Stimulated activated naive CD4-positive, alpha-beta T cell (primary cell): ENCODE measurements at regions not wholly inside any gene's neighbourhood (a gene's known extent, or its start where the extent isn't known, plus 50 kb on each side); places are given as distances from the start of the nearest gene placed in this dataset.
"Not testable (repeated sequence)": the region's sequence is repeated elsewhere in the genome, so short reads cannot be mapped to it uniquely, and the experiment has no call there.

Experiments
- DNase-seq, 6 experiments: peaks; one replicate each; lab custom pipeline; 2025; lab: John Stamatoyannopoulos, UW

DNA sequence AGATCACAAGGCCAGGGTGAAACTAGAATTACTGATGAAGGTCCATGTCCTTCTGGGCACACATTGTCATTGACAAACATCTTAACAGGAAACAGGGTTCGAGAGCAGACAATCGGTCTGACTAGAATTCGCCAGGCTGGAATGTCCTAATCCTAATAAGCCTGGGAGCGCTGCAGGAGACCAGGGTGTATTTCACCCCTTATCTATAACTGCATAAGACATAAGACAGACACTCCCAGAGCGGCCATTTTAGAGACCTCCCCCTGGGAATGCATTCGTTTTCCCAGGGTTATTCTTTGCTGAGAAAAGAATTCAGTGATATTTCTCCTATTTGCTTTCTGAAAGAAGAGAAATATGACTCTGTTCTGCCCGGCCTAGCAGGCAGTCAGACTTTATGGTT is 1112.9 kb upstream of the TENM3 start:
- not testable (repeated sequence) for DNase-seq

DNA sequence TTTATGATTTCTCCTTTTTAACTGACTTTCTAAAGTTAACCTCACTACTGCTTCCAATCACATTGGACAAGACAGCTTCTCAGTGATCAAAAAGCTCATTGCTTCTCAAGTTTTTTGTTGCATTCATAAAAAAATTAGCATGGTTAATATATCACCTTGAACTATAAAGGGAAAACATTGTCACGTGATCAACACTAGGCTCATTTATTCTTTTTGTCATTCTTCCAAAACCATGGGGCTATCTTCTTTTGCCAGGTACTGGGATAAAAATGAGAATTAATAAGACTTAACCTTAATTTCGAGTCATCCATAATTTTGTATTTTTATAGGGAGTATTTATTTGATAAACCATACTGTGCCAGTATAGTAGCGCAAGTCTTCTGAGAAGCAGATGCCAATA is 1105.9 kb upstream of the TENM3 start:
- no peak for DNase-seq

DNA sequence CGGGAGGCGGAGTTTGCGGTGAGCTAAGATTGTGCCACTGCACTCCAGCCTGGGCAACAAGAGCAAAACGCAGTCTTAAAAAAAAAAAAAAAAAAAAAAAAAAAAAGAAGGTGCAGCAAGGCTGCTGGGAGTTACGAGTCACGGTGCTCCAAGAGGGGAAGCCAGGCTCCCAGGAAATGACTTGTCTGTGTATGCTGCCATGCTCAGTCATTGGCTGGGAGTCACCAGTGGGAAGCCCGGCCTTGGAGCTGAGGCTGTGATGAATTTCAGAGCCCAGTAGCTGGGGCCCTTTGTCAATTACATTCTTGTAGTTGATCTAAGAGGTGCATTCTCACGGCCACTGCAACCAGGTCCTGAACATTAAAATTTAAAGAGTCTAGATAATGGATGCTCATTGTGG is 1105.1 kb upstream of the TENM3 start:
- DNase-seq: no peak

DNA sequence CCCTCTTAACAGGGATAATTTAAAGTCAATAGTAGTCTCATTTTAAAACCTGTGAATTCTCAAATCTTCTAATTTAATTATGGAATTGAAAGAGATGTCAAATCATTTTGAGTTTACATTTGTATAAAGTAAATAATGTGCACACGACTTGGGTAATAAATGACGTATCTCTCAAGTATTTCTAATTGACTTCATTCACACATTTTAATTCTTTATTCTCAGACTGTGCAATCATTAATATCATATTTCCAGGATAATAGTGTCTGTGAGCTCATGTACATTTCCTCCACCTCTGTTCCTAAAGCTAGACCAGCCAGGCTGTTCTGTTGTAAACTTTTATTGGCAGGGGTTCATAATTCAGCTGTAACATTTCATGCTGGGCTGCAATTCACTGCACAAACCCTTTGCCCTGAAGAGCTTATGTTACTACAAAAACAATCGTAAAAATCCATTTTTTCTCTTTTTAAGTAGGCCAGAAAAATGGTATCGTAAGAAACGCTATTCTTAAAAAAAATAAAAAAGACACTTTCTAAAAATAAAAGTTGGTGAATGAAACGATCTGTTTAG is 1103.1 kb upstream of the TENM3 start:
- no peak for DNase-seq

DNA sequence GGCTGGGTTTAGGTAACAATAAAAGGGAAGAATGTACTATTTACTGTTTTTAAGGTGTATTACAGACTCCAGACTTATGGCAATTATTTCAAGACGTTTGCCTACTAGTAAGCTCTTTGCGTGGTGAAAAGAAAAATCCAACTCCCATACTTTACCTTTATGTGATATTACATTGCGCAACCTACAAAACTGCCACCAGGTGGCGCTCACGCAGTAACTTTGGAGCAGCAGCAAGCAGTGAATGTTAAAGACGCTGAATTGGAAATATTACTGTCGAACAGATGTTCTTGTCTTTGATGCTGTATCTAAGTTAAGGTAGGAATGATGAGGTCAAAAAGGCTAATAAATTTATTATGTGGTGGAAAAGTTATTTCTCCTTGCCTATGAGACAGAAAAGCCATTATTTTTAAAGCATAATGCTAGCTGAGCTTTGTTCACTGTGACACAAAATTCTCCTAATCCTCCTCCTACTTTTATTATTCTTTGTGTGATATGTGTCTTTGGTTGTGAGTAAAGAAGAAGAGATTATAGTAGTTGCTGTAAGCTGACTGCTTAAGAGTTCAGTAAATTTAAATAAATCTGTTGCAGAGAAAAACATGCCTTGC is 1099.8 kb upstream of the TENM3 start:
- DNase-seq: peak; percentile 6 to 50 (median 38)

DNA sequence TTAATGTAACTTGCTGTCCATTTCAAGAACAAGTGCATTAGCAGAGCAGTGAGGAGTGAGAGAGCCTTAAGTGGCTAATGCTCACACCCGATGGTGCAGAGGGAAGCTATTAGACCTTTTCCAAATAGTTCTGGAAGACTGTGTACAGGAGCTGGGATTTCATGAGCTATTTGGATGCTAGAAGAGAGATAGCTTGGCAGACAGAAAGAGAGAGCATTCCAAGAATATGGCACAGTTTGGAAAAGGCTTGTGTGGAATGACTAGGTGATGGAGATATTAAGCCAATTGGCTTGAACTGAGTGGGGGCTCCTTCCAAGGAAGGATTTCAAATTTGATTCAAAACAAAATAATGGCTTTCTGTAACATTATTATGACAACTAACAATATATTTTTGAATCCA is 1097.2 kb upstream of the TENM3 start:
- no peak for DNase-seq

DNA sequence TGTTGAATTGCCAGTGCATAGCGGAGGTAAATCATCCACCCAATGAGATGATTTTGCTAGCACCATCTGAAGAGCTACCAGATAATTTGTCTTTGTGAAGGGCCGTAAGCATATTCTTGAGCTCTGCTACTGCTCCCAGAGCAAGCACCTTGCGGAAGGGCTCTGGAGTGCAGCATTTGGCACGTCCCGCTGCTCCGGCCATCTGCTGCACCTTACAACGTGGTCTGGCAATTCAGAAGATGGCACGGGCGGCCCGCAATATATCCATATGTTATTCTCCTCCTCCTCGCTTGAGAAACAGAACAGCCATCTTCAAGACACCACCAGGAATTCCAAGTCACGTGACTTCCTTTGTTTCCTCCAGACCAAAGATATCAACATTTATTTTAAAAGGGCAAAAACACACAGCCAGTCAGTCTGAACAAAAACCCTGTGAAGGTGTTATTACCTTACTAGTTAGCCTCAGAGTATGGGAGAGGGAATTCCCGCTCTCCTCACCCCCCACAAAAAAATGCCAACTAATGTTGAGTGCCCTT is 1095.7 kb upstream of the TENM3 start:
- DNase-seq: no peak

DNA sequence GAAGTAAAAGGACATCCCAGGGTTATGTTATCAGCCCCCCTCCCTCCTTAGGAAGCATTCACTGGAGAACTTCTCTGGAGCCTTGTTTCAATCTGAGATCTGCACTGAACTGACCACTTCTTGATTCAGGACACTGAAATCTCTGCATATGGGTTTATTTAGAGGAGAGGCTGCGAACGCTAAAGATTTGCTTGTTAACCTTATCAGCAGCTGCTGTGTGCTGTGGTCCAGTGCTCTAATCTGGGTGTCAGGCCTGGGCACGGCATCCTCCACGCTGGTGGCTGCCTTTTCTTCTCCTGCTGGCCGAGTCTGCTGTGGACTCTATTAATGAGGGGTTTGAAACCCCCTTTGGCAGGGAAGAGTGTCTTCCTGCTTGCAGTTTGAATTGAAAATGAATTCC is 1094.7 kb upstream of the TENM3 start:
- DNase-seq: no peak

DNA sequence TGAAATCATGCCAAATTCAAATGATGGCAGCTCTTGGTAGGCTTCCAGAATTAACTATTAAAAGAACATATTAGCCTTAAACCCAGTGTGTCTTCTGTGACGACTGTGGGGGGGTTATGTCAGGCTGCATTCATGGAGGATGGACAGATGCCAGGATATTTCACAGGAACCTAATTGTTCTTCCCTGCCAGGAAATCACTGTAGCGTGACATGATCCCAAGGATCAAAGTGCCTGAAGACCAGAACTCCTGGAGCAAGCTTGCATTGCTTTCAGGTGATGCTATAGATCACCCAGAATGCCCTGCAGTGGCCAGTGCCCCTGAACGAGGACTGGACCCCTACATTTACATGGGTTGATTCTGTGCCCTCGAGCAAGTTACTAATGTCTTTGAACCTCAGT is 1093.0 kb upstream of the TENM3 start:
- no peak for DNase-seq

DNA sequence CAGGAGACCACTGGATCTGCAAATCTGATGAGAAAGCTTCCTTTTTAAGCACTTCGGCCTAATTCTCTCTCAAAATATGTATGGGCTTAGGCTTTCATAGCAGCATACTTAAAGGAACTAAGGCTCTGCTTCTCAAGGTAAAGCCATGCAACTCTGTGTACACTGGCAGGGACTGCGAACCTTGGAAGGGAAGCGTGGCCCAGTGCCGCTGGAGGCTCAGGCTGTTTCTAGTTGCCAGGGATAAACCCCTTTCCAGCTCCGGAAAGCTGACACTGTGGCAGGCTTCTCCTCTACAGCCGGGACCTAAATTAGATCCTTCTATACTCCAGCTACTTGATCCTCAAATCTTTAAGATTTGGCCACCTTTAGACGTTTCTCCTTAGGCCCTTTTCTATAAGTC is 1091.3 kb upstream of the TENM3 start:
- no peak for DNase-seq

DNA sequence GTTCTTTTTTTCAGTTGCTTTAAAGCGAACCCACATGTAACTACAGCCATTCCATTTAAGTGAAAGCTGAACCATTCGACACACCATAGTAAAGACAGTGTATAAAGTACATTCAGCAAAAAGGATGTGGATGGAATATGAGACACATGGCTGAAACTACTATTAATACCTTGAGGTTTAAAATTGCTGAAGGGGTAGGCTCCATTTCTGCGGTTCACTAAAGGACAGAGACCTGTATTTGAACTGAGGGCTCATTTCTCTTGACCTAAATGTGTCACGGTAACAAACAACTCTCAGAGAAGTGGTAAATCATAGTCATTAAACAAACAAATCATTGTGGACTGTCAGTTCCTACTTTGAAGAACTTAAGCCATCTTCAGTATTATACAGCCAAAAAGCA is 1085.6 kb upstream of the TENM3 start:
- no peak for DNase-seq

DNA sequence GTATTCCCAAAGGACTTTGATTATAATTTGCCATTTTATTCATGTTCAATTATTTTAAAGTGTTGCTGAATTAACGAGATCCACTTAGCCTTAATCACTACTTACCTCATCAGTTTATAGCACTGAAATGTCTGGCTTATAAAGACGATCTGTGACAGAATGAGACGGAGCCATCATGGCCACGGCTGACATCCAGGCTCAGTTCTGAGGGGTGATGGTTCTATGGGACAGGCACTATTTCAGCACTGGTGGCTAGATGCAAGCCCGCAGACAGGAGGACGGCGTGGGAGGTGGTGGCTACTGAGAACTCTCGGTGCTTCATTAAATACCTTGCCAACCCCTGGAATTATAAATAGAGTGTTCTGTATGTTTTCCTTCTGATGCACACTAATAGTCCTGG is 1084.2 kb upstream of the TENM3 start:
- no peak for DNase-seq

DNA sequence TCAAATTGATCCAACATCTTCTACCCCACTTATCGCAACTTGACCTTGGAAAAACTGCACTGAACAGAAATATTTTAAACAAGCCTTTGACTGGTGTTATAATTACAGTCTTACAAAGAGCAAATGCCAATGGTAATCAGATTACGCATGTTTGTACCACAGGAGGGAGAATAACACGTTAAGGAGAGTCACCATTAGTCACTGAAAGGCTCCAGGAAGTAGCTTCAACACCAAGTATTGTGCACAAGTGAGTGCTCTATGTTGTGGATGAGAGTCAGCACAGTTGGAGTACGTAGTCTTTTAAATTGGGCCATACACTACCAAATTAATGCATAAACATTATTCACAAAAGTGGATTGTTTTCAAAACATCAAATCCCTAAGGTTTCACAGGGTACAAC is 1081.5 kb upstream of the TENM3 start:
- DNase-seq: no peak

DNA sequence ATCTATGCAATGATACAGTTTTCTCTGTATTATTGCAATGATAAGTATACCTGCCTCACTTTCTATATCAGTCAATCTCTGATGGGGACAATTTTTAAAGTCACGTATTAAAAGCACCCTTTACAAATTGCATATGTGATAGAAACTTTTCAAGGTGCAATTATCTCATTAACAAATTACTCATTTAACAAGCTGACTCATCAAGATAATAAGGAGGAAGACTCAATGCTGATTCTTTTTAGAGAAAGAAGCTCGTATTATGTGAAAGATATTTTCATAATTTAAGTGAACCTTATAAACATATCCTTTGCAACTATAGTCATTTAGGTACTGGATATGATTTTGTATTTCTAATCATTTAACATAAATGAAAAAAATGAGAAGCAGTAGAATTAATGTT is 1080.9 kb upstream of the TENM3 start:
- DNase-seq: no peak

DNA sequence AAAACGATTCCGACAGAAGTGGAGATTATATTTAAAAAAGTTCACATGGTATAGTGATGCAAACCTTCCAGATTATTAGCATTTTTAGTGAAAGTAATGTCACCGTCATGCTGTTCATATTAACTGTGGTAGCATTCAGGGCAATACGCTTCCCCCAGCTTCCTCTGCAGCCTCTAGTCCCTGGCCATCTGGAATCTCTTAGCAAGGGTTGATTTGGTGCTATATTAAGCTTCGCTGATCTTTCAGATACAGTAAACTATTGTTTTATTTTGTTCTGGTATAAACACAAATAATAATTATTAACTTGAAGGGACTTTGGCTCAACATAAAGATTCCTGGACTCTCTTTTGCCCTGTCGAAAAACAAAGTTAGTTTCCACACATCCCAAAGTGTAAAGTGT is 1080.5 kb upstream of the TENM3 start:
- no peak for DNase-seq

DNA sequence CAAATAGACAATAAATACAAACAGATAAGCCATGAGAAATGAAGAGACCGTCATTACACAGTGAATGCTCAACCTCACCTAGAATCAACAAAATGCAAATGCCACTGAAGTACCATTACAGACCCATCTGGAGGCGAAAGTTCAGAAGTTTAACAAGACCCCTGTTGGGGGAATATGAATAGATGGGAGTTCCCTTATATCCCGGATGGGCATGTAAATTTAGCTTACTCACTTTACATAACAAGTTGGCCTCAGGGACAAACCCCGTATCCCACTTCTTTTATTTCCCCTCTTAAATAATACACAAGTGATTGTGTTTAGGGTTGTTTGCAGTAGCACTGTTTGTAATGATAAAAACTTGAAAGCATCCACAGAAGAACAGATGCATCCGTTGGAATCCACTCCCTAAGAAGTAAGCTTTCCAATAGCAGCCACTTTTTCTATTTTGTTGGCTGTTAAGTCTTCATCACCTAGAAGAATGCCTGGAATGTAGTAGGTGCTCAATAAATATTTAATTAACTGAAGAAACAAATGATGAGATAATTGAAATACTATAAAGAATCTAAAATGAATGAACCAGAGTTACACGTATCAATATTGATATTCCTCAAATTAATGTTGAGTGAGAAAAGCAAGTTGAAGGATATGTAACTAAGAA is 1076.3 kb upstream of the TENM3 start:
- no peak for DNase-seq

DNA sequence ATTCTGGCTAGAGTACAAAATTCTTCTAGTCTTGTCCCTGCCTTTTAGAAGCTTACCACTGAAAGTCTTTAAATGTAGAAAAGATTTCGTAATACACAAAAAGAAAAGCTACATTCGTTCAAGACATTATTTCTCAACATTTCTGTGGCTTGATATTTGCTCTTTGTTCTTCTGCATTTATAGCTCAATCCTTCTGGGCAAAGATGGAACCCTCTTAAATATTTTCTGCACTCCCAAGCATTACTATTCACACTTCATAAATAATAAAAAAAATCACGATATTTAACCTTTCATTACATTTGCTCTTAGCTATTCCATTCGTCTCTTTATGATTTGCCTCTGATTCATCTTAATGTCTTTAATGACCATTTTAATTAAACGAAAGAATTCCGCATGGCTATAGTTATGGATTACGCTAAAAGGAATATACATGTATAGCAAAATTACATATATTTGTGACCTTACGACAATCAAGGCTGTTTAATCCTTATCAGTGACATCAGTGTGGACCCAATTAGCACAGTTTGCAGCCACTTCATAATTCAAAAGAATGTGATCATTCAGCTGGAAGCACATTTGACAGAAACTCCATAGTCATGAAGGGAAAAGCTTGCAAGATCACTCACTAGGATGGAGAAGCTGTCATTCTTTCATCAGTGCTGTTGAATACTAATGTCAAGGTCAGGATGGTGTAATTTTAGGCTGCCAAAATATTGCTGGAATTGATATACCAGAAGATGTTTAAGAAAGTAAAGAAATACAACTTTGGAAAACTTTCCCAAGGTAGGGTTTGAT is 1075.0 kb upstream of the TENM3 start:
- no peak for DNase-seq

DNA sequence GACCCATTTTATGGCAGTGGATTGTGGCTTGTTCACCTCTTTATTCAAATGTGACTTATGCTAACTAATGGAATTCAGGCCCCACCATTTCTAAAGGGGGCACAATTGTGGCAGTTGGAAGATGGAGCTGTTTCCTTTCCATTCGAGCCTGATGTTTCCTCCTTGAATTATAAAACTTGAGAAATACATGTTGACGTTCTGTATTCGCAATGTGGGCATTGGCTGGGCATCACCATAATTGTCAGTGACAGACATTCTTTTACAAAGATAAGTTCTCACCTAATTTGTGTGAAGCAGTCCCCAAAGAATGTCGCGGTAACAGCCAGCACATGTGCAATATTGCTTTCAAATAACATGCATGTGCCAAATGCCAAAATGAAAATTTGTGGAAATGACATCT is 1070.2 kb upstream of the TENM3 start:
- no peak for DNase-seq

DNA sequence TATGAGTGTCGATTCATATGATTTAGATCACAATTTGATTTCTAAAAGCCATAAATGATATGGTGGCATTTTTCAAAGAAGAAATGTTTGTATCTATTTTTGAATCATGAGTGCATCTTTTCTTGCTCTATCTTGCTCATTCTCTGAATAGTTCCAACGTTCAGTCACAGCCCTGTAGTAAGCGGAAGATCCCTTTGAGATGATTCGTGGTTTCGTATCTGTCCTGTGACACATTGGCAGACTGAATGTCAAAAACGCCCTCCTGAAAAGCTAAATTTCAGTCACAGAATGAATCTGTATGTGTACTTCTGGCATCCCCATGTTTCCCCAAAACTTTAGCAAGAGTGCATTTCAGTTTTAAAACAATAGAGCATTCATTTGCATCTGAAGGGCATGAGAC is 1066.9 kb upstream of the TENM3 start:
- DNase-seq: no peak

DNA sequence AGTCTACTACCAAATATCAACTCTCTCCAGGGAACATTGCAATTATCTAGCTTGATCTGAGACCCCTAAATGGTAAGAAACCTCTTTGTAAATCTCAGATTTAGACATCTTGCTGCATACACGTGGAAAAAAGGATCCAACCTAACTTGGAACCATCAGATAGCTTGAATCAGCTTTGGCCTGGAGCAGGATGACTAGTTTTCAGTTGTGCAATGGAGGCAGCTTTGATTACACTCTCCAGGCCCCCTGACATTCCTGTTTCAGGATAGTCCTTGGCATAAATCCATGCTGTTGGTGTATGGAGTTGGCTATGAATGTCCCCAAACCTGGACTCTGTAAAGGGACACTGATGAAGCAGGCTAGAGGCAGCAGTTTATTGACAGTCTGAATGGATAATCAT is 1061.9 kb upstream of the TENM3 start:
- no peak for DNase-seq

DNA sequence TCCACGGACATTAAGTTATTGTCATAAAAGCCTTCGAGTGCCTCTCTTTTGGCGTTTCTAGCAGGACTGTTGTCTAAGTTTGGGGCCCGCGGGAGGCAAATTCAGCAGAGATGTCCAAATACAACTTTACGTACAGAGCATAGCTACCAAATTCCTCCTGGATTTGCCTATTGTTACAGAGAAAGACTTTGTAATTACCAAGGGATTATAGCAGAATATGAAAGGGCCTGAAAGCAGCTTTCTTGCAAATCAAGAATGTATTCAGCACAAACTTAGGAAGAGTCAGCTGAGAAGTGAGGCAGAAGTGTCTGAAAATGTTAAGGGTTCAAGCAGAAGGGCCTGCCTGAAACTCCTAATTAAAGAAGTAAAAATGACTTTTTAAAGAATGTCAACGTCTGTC is 1053.5 kb upstream of the TENM3 start:
- DNase-seq: no peak

DNA sequence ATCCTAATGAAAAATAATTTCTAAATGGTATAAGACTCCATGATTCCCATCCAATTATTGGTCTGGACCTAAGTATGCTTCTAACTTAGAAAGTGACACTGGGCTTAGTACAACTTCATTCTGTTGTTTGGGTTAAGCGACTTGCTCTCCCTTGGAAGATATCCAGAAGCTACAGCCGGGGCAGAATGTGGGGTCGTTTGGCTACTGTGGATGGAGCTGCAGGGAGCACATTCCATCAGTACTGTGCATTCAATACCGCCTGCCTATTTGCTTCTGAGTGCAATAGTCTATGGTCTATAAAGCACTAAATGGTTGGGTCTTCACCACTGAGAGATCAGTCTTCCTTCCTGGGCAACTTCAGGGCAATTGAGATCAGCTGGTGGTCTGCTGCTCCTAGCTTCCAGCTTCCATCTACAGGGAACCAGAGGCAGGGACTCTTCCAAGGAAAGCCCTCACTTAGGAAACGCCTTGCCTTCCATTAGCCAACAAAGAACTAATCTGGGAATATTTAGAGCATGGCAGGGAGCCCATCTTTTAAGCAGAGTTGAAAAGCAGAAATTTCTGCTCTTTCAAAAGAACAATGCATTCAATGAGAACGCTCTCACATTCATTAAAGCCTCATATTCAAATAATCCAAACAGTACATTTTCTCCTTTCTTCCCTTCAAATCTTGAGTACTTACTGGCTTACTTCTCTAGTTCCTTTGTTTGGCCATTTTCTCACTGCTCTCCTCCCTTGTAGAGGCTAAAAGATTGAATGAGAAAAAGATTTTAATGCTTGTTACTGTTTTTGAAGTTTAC is 1049.9 kb upstream of the TENM3 start:
- DNase-seq: no peak
